Suprapubic skin (tissue), 4 donors: ENCODE measurements at regions not wholly inside any gene's neighbourhood (a gene's known extent, or its start where the extent isn't known, plus 50 kb on each side); places are given as distances from the start of the nearest gene placed in this dataset.

ENCODE experiments used
- POLR2A ChIP-seq, 2 donors: fragments of 450-650 bp; IDR thresholded peaks; one replicate each; pipeline ENCODE4 v1.6.1; 2017; ENCODE audit warnings: antibody characterized with exemption in 2 of 2, mild to moderate bottlenecking in 2 of 2, moderate library complexity in 2 of 2
- POLR2AphosphoS5 ChIP-seq, 3 donors: sonication (generic); formaldehyde crosslinking; IDR thresholded peaks; one replicate each; pipeline ENCODE4 v1.6.1; 2017; ENCODE audit warnings: antibody characterized with exemption in 3 of 3
- TF ChIP-seq, protein P1 (sequence below), 2 donors: fragments of 200-600 bp in 1 of 2; fragments of 450-650 bp in 1 of 2; sonication (generic) in 1 of 2; IDR thresholded peaks; one replicate each; pipeline ENCODE4 v1.5.1; 2016 to 2019; ENCODE audit warnings: antibody characterized with exemption in 2 of 2, mild to moderate bottlenecking in 1 of 2, moderate library complexity in 1 of 2

DNA sequence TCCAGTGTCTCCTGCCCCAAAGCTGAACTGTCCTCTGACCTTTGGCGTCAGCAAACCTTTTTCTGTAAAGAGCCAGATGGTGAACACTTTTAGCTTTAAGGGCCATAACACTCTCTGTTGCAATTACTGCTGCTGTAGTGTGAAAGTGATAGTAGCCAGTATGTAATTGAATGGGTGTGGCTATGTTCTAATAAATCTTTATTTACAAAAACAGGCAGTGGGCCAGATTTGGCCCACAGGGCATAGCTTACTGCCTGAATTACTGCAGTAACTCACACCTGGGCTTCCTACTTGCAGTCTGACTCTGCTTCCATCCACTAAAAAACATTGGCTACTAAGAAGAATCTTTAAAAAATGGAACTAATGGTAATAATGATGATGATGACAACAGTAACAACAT is 68.0 kb upstream of the SLC6A11 start:
- TF ChIP-seq, protein P1, sequence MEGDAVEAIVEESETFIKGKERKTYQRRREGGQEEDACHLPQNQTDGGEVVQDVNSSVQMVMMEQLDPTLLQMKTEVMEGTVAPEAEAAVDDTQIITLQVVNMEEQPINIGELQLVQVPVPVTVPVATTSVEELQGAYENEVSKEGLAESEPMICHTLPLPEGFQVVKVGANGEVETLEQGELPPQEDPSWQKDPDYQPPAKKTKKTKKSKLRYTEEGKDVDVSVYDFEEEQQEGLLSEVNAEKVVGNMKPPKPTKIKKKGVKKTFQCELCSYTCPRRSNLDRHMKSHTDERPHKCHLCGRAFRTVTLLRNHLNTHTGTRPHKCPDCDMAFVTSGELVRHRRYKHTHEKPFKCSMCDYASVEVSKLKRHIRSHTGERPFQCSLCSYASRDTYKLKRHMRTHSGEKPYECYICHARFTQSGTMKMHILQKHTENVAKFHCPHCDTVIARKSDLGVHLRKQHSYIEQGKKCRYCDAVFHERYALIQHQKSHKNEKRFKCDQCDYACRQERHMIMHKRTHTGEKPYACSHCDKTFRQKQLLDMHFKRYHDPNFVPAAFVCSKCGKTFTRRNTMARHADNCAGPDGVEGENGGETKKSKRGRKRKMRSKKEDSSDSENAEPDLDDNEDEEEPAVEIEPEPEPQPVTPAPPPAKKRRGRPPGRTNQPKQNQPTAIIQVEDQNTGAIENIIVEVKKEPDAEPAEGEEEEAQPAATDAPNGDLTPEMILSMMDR (IDR thresholded peaks at IDR 0.05) = no peak
- no peak for TF ChIP-seq POLR2A (IDR thresholded peaks at IDR 0.05)
- TF ChIP-seq POLR2AphosphoS5 (IDR thresholded peaks at IDR 0.05) = no peak
